SK-N-MC (cell line): ENCODE measurements at regions not wholly inside any gene's neighbourhood (a gene's known extent, or its start where the extent isn't known, plus 50 kb on each side); places are given as distances from the start of the nearest gene placed in this dataset.

Experiments used
- DNase-seq: peaks from one replicate; pipeline ENCODE4 v3.0.0-alpha.2; 2011; ENCODE audit warnings: low read depth, low spot score
- H3K27ac ChIP-seq: fragments of 200-600 bp; sonication (generic); 2 replicates; pipeline ENCODE4 v1.5.1; 2016; ENCODE audit warnings: mixed run types
- H3K36me3 ChIP-seq: fragments of 200-600 bp; sonication (generic); 2 replicates; pipeline ENCODE4 v1.6.1; 2017; ENCODE audit warnings: antibody characterized with exemption, low read length, mixed read lengths; ENCODE audit not compliant: insufficient read depth
- H3K4me3 ChIP-seq: fragments of 200-600 bp; sonication (generic); 2 replicates; pipeline ENCODE4 v1.5.1; 2016
- H3K9ac ChIP-seq: fragments of 200-600 bp; sonication (generic); 2 replicates; pipeline ENCODE4 v1.8.0; 2017; ENCODE audit warnings: mixed run types, mixed read lengths; ENCODE audit not compliant: insufficient read length
- H3K9me3 ChIP-seq: fragments of 200-600 bp; sonication (generic); 2 replicates; pipeline ENCODE4 v1.6.1; 2017; ENCODE audit warnings: low read depth, mild to moderate bottlenecking, antibody characterized with exemption, low read length, moderate library complexity, mixed read lengths
- EZH2 ChIP-seq: fragments of 200-600 bp; sonication (generic); IDR thresholded peaks from one replicate; pipeline ENCODE4 v1.6.1; 2017; ENCODE audit warnings: antibody characterized with exemption
- FOXP2 ChIP-seq: optimal IDR thresholded peaks from 2 replicates; pipeline ENCODE3; 2011; ENCODE audit warnings: mild to moderate bottlenecking, moderate library complexity; ENCODE audit not compliant: insufficient read depth; ENCODE audit errors: extremely low read length, control extremely low read depth
- POLR2AphosphoS5 ChIP-seq: IDR thresholded peaks from 2 replicates; pipeline ENCODE4 v1.6.1; 2012; ENCODE audit warnings: mild to moderate bottlenecking, low read depth, low read length, borderline replicate concordance

- TF ChIP-seq FOXP2, result no peak
- no peak for TF ChIP-seq EZH2
- TF ChIP-seq POLR2AphosphoS5, result no peak
- DNase-seq, result peak; percentile 5
- Histone ChIP-seq H3K9ac (no peak overlapping the region), H3K27ac (peak overlapping the region; percentile 20), H3K4me3 (no peak overlapping the region), H3K9me3 (no peaks in the 10 kb centered on the region), H3K36me3 (no peaks in the 10 kb centered on the region)
Measured at GRCh38 chr6:141354191-141354955, 778.4 kb upstream of the GJE1 start.

DNA sequence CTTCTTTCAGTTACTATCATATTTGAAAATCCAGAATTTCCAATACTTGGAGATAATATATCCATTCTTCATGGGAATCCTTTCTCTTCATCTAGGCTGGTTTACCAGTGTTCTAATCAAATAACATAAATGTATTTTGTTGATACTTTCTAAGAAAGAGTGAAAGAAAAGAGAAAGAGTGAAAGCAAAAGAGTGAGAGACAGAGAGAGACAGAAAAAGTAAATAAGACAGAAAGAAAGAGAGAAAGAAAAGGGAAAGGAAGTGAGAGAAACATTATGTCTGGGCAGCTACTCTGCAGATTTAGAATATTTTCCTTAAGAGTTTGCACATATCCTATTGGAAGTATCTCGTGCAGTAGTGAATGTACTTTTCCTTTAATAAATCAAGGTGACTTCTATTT, 781.0 kb upstream of the GJE1 start:
- TF ChIP-seq POLR2AphosphoS5 (no peak), EZH2 (no peak)

GRCh38 chr6:141349710-141350109, 783.0 kb upstream of the GJE1 start:
- DNase-seq, result no peak
- no peak overlapping the region for H3K9ac ChIP-seq
- no peak overlapping the region for H3K4me3 ChIP-seq
- no peaks in the 10 kb centered on the region for H3K9me3 ChIP-seq
- TF ChIP-seq EZH2 (no peak), FOXP2 (no peak), POLR2AphosphoS5 (no peak)
- H3K36me3 ChIP-seq, result no peaks in the 10 kb centered on the region
- no peak overlapping the region for H3K27ac ChIP-seq

More for the DNA sequence above, 781.0 kb upstream of the GJE1 start:
- Histone ChIP-seq H3K36me3 (no peaks in the 10 kb centered on the region), H3K9ac (no peak overlapping the region), H3K4me3 (no peak overlapping the region), H3K27ac (no peak overlapping the region), H3K9me3 (no peaks in the 10 kb centered on the region)
- no peak for DNase-seq

DNA sequence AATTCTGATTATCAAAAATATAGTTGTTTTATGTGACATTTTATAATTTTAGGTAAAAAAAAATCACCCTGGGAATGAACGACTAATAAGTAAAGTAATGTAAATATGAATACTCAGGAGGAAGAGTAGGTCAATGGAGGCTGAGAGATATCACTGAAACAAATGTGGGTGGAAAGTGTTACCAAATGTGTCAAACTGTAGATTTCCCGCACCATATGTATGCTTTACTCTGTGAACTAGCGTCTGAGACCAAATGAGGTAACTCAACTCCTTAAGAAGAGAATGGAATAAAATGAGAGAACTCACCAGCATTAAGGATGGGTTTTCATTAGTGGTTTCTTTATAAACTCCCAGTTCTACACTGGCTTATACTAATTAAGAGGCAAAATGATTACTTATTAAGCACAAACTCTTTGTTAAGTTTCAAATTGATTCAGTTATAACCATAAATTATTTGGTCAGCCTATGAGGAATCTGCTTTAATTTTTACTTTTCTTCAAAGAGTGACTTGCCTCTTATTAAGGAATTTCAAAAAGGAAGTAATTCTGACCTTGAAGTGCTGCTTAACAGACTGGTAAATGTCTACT, 784.7 kb upstream of the GJE1 start:
- TF ChIP-seq POLR2AphosphoS5, result no peak
- no peak for TF ChIP-seq EZH2
- no peak for TF ChIP-seq FOXP2
- no peak for DNase-seq
- Histone ChIP-seq H3K4me3 (no peak overlapping the region), H3K9me3 (no peaks in the 10 kb centered on the region), H3K36me3 (no peaks in the 10 kb centered on the region), H3K27ac (no peak overlapping the region), H3K9ac (no peak overlapping the region)

DNA sequence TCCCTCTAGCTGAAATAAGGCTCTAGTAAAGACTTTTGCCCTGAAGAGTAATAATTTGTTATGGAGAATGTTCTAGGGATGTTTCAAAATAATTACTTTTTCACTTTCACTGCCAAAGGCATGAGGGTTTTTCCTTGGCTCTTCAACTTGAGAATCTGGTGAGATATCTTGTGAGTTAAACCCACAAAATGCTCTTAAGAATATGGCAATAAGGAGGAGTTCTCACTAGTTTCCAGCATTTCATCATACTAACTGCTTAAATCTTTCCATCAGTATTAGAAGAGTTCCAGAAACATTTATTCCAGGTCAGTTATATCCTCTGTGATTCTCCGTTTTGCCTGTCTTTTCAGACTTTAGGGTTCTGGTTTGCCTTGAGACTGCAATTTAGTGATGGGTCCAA, 785.6 kb upstream of the GJE1 start:
- no peak for DNase-seq
- TF ChIP-seq EZH2, result no peak
- Histone ChIP-seq H3K9ac (no peak overlapping the region), H3K36me3 (no peaks in the 10 kb centered on the region), H3K4me3 (no peak overlapping the region), H3K27ac (no peak overlapping the region), H3K9me3 (no peaks in the 10 kb centered on the region)

- Histone ChIP-seq H3K27ac (no peak overlapping the region), H3K36me3 (no peaks in the 10 kb centered on the region), H3K9ac (no peak overlapping the region), H3K9me3 (no peaks in the 10 kb centered on the region), H3K4me3 (no peak overlapping the region)
- DNase-seq, result no peak
- no peak for TF ChIP-seq FOXP2
- TF ChIP-seq EZH2, result no peak
- TF ChIP-seq POLR2AphosphoS5, result no peak
Measured at GRCh38 chr6:141346535-141346934, 786.2 kb upstream of the GJE1 start.

- H3K9me3 ChIP-seq, result no peaks in the 10 kb centered on the region
- no peaks in the 10 kb centered on the region for H3K36me3 ChIP-seq
- no peak overlapping the region for H3K4me3 ChIP-seq
- TF ChIP-seq POLR2AphosphoS5, result no peak
- no peak for TF ChIP-seq EZH2
- TF ChIP-seq FOXP2, result no peak
- no peak overlapping the region for H3K9ac ChIP-seq
- no peak overlapping the region for H3K27ac ChIP-seq
- DNase-seq, result no peak
Measured at GRCh38 chr6:141337191-141337590, 795.5 kb upstream of the GJE1 start.

DNA sequence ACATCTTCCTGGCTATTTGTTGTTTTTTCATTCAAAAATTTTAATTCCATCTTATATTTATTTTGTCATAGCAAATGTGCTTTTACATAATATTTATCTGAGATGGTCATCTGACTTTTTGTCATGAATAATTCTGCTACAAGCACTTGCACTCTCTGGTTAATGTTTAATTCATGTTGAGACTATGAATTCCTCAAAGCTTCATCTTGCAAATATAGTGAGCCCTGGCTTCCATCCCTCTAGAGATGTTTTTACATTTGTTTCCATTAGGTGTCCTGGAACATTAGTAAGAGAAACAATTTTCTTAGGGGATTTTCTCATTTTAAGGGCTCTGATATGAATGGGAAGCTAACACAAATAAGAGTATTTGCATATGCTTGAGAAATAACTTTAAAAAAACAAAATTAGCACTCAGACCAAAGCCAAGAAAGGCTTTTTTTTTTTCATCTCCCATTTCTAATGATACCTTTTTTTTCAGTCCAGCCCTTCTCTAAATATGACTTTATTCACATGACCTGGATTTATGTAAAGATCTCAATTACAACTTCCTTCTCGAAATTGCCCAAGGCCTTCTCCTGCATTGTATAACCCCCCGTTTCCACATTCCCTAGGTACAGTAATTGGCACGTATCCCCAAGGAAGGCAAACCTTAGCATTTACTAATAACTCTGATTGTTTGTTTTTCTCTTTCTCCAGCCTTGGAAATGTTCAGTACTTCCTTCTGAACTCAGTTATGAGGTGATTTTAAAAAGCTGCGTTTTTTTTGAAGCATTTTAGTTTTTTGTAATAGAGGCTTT, 797.0 kb upstream of the GJE1 start:
- TF ChIP-seq FOXP2, result no peak
- TF ChIP-seq POLR2AphosphoS5, result no peak
- no peak for TF ChIP-seq EZH2
- H3K4me3 ChIP-seq, result no peak overlapping the region
- no peaks in the 10 kb centered on the region for H3K9me3 ChIP-seq
- DNase-seq, result no peak
- no peak overlapping the region for H3K9ac ChIP-seq
- H3K36me3 ChIP-seq, result no peaks in the 10 kb centered on the region
- H3K27ac ChIP-seq, result no peak overlapping the region
